SK-N-SH (cell line): ENCODE measurements at regions not wholly inside any gene's neighbourhood (a gene's known extent, or its start where the extent isn't known, plus 50 kb on each side); places are given as distances from the start of the nearest gene placed in this dataset.

Source experiments
- CTCF ChIA-PET: fragments of 300-600, 350-600 bp; formaldehyde crosslinking; extraction: SDS; loops from one replicate; lab custom pipeline; 2021; lab: Yijun Ruan, JAX
- POLR2A ChIA-PET: fragments of 350-600 bp; sonication (Branson Sonifier 250); formaldehyde crosslinking; extraction: SDS; loops from one replicate; lab custom pipeline; 2020; ENCODE audit warnings: antibody characterized with exemption, inconsistent platforms; lab: Yijun Ruan, JAX
- DNase-seq: peaks from one replicate; pipeline ENCODE4 v3.0.0; 2012
- H2AFZ ChIP-seq: fragments of 200-600 bp; sonication (generic); 2 replicates; pipeline ENCODE4 v1.8.1; 2016; ENCODE audit warnings: antibody characterized with exemption, mild to moderate bottlenecking, low read depth
- H3F3A ChIP-seq: fragments of 200-600 bp; sonication (generic); replicated peaks from 2 replicates; pipeline ENCODE3; 2016; ENCODE audit warnings: antibody characterized with exemption, mild to moderate bottlenecking; ENCODE audit not compliant: insufficient read depth
- H3K27ac ChIP-seq, 2 experiments: fragments of 200-500 bp in 1 of 2; fragments of 200-600 bp in 1 of 2; sonication (Bioruptor generic) in 1 of 2; sonication (generic), shearing (Covaris generic) in 1 of 2; 2 replicates each; pipeline versions ENCODE4 v1.5.1 to v1.6.1; 2014 to 2016; ENCODE audit warnings: low read depth in 2 of 2, inconsistent platforms in 1 of 2, low read length in 1 of 2, mild to moderate bottlenecking in 1 of 2, mixed read lengths in 1 of 2
- H3K27me3 ChIP-seq: fragments of 200-600 bp; sonication (generic), shearing (Covaris generic); 2 replicates; pipeline ENCODE4 v1.6.1; 2016; ENCODE audit warnings: mixed run types; ENCODE audit not compliant: insufficient read depth
- H3K36me3 ChIP-seq, 2 experiments: fragments of 200-500 bp in 1 of 2; fragments of 200-600 bp in 1 of 2; sonication (Bioruptor generic) in 1 of 2; sonication (generic) in 1 of 2; replicated peaks in 1 of 2; 2 replicates each; pipeline versions ENCODE3 to v1.5.1; 2014 to 2016; ENCODE audit warnings: low read length in 1 of 2, mild to moderate bottlenecking in 1 of 2; ENCODE audit not compliant: insufficient read depth in 2 of 2, control insufficient read depth in 1 of 2
- H3K4me1 ChIP-seq, 2 experiments: fragments of 200-500 bp in 1 of 2; fragments of 200-600 bp in 1 of 2; sonication (Bioruptor generic) in 1 of 2; sonication (generic), shearing (Covaris generic) in 1 of 2; 2 replicates each; pipeline versions ENCODE4 v1.5.1 to v1.6.1; 2014 to 2016; ENCODE audit warnings: low read depth in 1 of 2, low read length in 1 of 2, mixed run types in 1 of 2; ENCODE audit not compliant: insufficient read depth in 2 of 2, control insufficient read depth in 1 of 2
- H3K4me2 ChIP-seq: fragments of 200-600 bp; sonication (generic), shearing (Covaris generic); 2 replicates; pipeline ENCODE4 v1.6.1; 2017; ENCODE audit warnings: mixed run types
- H3K4me3 ChIP-seq, 2 experiments: fragments of 200-500 bp in 1 of 2; fragments of 200-600 bp in 1 of 2; sonication (Bioruptor generic) in 1 of 2; sonication (generic), shearing (Covaris generic) in 1 of 2; 2 replicates each; pipeline versions ENCODE4 v1.5.1 to v1.8.1; 2014 to 2016; ENCODE audit warnings: low read depth in 2 of 2, inconsistent platforms in 1 of 2, low read length in 1 of 2, mild to moderate bottlenecking in 1 of 2, mixed read lengths in 1 of 2, moderate library complexity in 1 of 2
- H3K79me2 ChIP-seq: fragments of 200-600 bp; sonication (generic); 2 replicates; pipeline ENCODE4 v1.8.1; 2017; ENCODE audit warnings: mild to moderate bottlenecking; ENCODE audit not compliant: insufficient read depth
- H3K9ac ChIP-seq: fragments of 200-600 bp; sonication (generic); 2 replicates; pipeline ENCODE4 v1.6.1; 2017; ENCODE audit warnings: mixed run types
- H3K9me2 ChIP-seq: fragments of 200-600 bp; sonication (generic); 2 replicates; pipeline ENCODE4 v1.6.1; 2017; ENCODE audit warnings: mixed run types
- H3K9me3 ChIP-seq: fragments of 200-600 bp; sonication (generic); 2 replicates; pipeline ENCODE4 v1.6.1; 2017; ENCODE audit warnings: mixed run types, mild to moderate bottlenecking, moderate library complexity
- H4K20me1 ChIP-seq: fragments of 200-600 bp; sonication (generic); 2 replicates; pipeline ENCODE4 v1.6.1; 2017; ENCODE audit warnings: mild to moderate bottlenecking, mixed run types; ENCODE audit not compliant: insufficient read depth
- ELF1 ChIP-seq: IDR thresholded peaks from 2 replicates; pipeline ENCODE4 v1.4.0; 2012
- EP300 ChIP-seq, 2 experiments: IDR thresholded peaks; 2 replicates each; pipeline versions ENCODE4 v1.4.0 to v1.6.1; 2012; ENCODE audit warnings: borderline replicate concordance in 1 of 2, low read depth in 1 of 2, low read length in 1 of 2
- EZH2phosphoT487 ChIP-seq: fragments of 200-600 bp; sonication (generic); IDR thresholded peaks from 2 replicates; pipeline ENCODE4 v1.6.1; 2017; ENCODE audit warnings: low read depth, mixed run types, mild to moderate bottlenecking, antibody characterized with exemption, moderate library complexity, borderline replicate concordance
- GABPA ChIP-seq: IDR thresholded peaks from 2 replicates; pipeline ENCODE4 v1.4.0; 2012; ENCODE audit warnings: low read depth, mild to moderate bottlenecking
- MXI1 ChIP-seq: IDR thresholded peaks from 2 replicates; pipeline ENCODE4 v1.6.1; 2012; ENCODE audit warnings: mild to moderate bottlenecking, low read depth, low read length, improper control_type of control experiment
- NFIC ChIP-seq: IDR thresholded peaks from 2 replicates; pipeline ENCODE4 v1.4.0; 2012; ENCODE audit warnings: borderline replicate concordance
- NRF1 ChIP-seq: IDR thresholded peaks from 2 replicates; pipeline ENCODE4 v1.6.1; 2012; ENCODE audit warnings: low read depth, mild to moderate bottlenecking, low read length
- RAD21 ChIP-seq: IDR thresholded peaks from 2 replicates; pipeline ENCODE4 v1.6.1; 2012; ENCODE audit warnings: mild to moderate bottlenecking, low read length
- REST ChIP-seq: IDR thresholded peaks from 2 replicates; pipeline ENCODE4 v1.6.1; 2012; ENCODE audit warnings: mild to moderate bottlenecking, low read depth, low read length, moderate library complexity
- RXRA ChIP-seq: IDR thresholded peaks from 2 replicates; pipeline ENCODE4 v1.4.0; 2012; ENCODE audit warnings: low read depth, mild to moderate bottlenecking, borderline replicate concordance
- SIN3A ChIP-seq: IDR thresholded peaks from 2 replicates; pipeline ENCODE4 v1.6.1; 2012; ENCODE audit warnings: low read depth, mild to moderate bottlenecking, low read length, moderate library complexity, borderline replicate concordance
- WGBS: methylation state at CpG from one replicate; pipeline ENCODE4 v1.1.6; 2017; ENCODE audit warnings: low lambda C conversion rate; 5-methylcytosine and 5-hydroxymethylcytosine counted together
- TF ChIP-seq, protein P1 (sequence below): IDR thresholded peaks from 2 replicates; pipeline ENCODE4 v1.4.0; 2012; ENCODE audit warnings: low read depth, borderline replicate concordance
- TF ChIP-seq, protein P2 (sequence below): fragments of 150-350 bp; IDR thresholded peaks from 2 replicates; pipeline ENCODE4 v1.6.1; 2017; ENCODE audit warnings: antibody characterized with exemption, low read length, low read depth, borderline replicate concordance
- TF ChIP-seq, protein P3 (sequence below): fragments of 150-350 bp; IDR thresholded peaks from 2 replicates; pipeline ENCODE4 v1.6.1; 2016; ENCODE audit warnings: mild to moderate bottlenecking, low read depth, low read length
- TF ChIP-seq, protein P4 (sequence below): IDR thresholded peaks from 2 replicates; pipeline ENCODE4 v1.4.0; 2012; ENCODE audit warnings: low read depth

DNA sequence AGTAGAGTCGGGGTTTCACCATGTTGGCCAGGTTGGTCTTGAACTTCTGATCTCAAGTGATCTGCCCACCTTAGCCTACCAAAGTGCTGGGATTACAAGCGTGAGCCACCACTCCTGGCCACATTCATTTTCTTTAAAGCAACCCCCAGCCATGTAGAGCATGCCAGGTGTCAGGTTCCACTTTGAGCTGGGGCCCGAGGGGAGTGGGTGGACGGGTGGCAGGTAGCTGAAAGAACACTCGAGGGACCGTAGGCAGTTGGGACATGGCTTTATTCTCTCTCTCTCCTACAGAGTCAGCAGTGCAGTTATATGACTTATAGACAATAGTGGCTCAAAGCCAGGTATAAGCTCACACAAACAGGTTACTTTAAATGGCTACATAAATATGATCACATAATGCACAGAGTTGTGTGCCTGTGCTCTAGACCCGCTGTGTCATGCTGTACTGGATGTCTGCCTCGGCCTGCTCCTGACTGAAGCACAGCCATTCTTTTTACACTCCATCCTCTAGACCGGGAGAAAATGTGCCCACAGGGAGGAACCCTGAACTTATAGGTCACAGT lies 60.5 kb upstream of the FAM120A start:
- Histone ChIP-seq H3K27me3 (no peaks in the 10 kb centered on the region), H3K9me2 (no peaks in the 10 kb centered on the region), H3K27ac (no peak overlapping the region), H2AFZ (no peak overlapping the region), H3K4me1 (no peaks in the 10 kb centered on the region), H3K9me3 (no peaks in the 10 kb centered on the region), H3F3A (no peaks in the 10 kb centered on the region), H4K20me1 (no peaks in the 10 kb centered on the region), H3K4me2 (no peak overlapping the region), H3K4me3 (no peak overlapping the region), H3K79me2 (no peaks in the 10 kb centered on the region), H3K9ac (no peak overlapping the region), H3K36me3 (no peaks in the 10 kb centered on the region)
- ChIA-PET POLR2A (no interaction called here), CTCF (no interaction called here)
- WGBS = 50% methylated on average over 8 of the region's 9 CpGs
- TF ChIP-seq REST (no peak), NFIC (no peak), GABPA (no peak), EZH2phosphoT487 (no peak), SIN3A (no peak), RAD21 (no peak), NRF1 (no peak), EP300 (IDR thresholded peaks at IDR 0.05; ENCODE audit: borderline replicate concordance in 1 of 2, low read depth in 1 of 2, low read length in 1 of 2) (no peak), ELF1 (no peak), MXI1 (no peak), RXRA (no peak)
- TF ChIP-seq, protein P1, sequence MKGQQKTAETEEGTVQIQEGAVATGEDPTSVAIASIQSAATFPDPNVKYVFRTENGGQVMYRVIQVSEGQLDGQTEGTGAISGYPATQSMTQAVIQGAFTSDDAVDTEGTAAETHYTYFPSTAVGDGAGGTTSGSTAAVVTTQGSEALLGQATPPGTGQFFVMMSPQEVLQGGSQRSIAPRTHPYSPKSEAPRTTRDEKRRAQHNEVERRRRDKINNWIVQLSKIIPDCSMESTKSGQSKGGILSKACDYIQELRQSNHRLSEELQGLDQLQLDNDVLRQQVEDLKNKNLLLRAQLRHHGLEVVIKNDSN = no peak
- TF ChIP-seq, protein P2, sequence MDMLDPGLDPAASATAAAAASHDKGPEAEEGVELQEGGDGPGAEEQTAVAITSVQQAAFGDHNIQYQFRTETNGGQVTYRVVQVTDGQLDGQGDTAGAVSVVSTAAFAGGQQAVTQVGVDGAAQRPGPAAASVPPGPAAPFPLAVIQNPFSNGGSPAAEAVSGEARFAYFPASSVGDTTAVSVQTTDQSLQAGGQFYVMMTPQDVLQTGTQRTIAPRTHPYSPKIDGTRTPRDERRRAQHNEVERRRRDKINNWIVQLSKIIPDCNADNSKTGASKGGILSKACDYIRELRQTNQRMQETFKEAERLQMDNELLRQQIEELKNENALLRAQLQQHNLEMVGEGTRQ = no peak
- TF ChIP-seq, protein P3, sequence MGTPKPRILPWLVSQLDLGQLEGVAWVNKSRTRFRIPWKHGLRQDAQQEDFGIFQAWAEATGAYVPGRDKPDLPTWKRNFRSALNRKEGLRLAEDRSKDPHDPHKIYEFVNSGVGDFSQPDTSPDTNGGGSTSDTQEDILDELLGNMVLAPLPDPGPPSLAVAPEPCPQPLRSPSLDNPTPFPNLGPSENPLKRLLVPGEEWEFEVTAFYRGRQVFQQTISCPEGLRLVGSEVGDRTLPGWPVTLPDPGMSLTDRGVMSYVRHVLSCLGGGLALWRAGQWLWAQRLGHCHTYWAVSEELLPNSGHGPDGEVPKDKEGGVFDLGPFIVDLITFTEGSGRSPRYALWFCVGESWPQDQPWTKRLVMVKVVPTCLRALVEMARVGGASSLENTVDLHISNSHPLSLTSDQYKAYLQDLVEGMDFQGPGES = no peak
- TF ChIP-seq, protein P4, sequence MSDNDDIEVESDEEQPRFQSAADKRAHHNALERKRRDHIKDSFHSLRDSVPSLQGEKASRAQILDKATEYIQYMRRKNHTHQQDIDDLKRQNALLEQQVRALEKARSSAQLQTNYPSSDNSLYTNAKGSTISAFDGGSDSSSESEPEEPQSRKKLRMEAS = no peak
- no peak for DNase-seq
